ENCODE measurements at regions not wholly inside any gene's neighbourhood (a gene's known extent, or its start where the extent isn't known, plus 50 kb on each side); places are given as distances from the start of the nearest gene placed in this dataset.

DNA sequence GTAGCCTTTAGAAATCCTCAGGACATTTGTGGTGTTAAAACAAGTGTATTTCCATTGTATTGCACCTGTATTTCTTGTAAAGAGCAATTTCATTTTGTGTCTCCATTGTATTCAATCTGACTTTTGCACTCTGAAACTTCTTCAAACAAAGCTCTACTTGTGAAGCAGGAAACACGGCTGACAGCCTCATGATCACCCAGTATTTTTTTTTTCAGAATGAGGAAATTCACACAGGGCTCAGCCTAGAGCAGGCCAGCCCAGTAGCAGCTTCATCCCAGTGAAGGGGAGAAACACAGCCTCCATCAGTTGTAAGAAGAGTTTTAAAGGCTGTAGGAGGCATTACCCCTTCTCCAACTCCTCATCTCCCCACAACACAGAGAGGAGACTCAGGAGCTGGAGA lies 175.9 kb upstream of the KLHL29 start:
- TF ChIP-seq, protein P1, sequence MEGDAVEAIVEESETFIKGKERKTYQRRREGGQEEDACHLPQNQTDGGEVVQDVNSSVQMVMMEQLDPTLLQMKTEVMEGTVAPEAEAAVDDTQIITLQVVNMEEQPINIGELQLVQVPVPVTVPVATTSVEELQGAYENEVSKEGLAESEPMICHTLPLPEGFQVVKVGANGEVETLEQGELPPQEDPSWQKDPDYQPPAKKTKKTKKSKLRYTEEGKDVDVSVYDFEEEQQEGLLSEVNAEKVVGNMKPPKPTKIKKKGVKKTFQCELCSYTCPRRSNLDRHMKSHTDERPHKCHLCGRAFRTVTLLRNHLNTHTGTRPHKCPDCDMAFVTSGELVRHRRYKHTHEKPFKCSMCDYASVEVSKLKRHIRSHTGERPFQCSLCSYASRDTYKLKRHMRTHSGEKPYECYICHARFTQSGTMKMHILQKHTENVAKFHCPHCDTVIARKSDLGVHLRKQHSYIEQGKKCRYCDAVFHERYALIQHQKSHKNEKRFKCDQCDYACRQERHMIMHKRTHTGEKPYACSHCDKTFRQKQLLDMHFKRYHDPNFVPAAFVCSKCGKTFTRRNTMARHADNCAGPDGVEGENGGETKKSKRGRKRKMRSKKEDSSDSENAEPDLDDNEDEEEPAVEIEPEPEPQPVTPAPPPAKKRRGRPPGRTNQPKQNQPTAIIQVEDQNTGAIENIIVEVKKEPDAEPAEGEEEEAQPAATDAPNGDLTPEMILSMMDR (IDR thresholded peaks at IDR 0.05; ENCODE audit: low read depth, low read length) = no peak
- no peak for DNase-seq (ENCODE audit: extremely low read depth, low read depth)

DNA sequence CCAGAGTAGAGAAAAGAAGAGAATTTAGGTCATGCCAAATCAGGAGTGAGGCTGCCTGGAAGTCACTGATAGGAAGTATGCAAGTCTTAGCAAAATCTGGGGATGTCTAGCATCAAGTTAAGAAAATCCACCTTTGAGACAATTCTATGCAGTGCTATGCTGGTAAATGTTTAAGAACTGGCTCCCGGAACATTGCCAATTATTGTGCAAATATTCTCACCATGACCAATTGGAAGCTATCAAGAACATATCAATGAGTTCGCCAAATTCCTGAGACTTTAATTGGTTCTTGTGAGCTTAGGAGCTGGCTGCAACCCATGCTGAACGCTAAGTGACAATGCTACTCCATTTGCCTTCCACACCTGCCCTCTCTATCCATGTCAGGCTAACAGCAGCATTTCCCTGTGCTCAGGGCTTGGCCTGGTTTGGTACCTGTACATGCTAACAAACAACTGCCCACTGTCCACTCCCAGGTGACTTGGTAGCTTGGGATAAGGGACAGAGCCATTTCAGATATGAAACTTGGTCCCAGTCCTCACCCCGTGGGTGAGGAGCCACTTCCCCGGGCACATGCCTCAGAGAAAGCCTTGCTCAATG lies 172.9 kb upstream of the KLHL29 start:
- no peak for DNase-seq (ENCODE audit: extremely low read depth, low read depth)
- TF ChIP-seq, protein P1 (IDR thresholded peaks at IDR 0.05; ENCODE audit: low read depth, low read length) = no peak

DNA sequence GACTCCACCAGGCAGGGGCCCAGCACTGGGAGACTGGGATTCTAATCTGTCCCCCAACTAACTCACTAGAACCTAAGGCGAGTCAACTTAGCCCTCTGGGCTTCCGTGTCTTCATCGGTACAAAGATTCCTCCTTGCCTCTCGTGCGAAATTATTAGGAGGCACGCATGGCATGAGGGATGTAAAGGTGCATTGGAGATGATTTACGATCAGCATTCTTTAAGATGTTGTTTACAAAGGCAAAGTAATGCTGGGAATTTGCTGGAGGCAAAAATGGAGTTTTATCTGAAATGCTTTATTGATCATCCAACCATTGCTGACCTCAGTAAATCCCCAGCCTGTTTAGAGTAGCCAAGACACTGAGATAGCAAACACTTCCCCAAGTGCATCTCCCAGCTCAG lies 171.8 kb upstream of the KLHL29 start:
- TF ChIP-seq, protein P1 (IDR thresholded peaks at IDR 0.05; ENCODE audit: low read depth, low read length) = no peak
- DNase-seq (ENCODE audit: extremely low read depth, low read depth) = no peak

DNA sequence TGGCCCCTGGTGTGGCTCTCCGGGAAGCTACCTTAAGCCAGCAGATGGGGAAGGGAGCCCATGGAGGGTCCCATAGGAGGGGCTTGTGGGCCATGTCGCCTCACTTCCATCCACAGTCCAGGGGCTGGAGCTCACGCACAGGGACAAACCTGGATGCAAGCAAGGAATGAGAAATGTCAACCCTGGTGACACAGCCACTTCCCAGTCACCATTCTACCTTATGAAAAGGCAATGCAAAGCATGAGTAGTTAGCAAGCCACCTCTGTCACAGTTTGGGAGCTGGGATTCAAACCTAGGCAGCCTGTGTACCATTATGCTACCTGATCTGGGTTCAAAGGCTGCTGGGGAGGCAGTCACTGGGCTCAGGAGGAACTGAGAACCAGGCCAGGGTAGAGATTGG lies 170.0 kb upstream of the KLHL29 start:
- TF ChIP-seq, protein P1 (IDR thresholded peaks at IDR 0.05; ENCODE audit: low read depth, low read length) = no peak
- DNase-seq (ENCODE audit: extremely low read depth, low read depth) = no peak

DNA sequence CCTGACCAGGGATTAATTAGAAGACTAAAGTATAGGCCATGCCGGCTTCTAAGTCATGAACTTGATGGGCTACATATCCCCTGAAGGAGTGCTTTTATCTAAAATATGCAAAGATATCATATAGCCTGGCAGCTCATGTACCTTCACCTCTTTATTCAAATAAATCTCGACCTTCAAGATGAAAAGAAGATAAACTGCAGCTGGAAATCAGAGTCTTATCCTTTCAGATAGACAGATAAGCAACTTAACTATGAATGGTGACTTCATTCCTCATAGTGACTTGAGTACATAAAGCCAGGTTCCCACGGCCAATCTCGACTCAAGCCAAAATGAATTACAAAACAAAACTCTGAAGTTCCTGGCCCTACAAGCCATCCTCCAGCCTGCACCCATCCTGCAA lies 165.3 kb upstream of the KLHL29 start:
- no peak for DNase-seq (ENCODE audit: extremely low read depth, low read depth)
- TF ChIP-seq, protein P1 (IDR thresholded peaks at IDR 0.05; ENCODE audit: low read depth, low read length) = no peak

DNA sequence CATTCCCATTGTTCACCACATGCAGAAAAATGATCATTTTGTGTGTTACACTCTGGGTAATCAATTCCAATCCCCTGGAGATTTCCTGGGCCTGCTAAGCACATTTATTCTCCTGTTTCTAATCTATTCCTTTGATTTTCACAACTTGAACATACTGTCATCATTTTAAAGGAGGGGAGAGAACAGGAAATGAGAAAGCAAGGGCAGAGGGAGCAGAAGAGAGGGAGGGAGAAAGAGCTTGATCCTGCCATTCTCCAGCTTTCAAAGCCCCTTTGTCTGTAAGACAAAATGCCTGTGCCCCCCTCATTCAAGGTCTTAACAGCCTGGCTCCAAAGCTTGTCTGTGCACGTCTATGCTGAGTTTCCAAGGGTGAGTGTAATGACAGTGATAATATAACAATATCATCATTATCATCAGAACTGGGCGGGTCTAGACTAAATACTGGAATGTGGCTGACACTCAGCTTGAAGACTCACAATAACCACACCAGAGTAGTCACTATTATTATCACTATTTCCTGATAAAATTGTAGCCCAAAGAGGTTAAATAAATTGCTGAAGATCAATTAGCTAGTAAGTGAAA lies 164.4 kb upstream of the KLHL29 start:
- no peak for DNase-seq (ENCODE audit: extremely low read depth, low read depth)
- TF ChIP-seq, protein P1 (IDR thresholded peaks at IDR 0.05; ENCODE audit: low read depth, low read length) = no peak

DNA sequence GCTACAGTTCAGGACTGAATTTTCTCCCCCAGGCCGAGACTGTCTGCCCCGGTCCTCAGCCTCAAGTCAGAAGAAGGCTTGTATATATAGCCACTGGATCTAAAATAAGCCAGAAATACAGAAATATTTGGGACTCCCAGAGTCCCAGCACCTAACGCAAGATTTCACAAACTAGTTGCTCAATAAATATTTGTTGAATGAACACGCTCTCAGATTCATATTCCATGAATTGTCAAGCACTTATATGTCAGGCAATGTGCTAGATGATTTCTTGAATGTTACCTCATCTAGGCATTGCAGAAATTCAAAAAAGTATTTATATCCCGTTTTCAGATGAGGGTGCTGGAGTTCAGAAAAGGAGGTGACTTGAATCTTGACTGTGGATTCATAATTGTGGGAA lies 163.7 kb upstream of the KLHL29 start:
- DNase-seq (ENCODE audit: extremely low read depth, low read depth) = no peak
- TF ChIP-seq, protein P1 (IDR thresholded peaks at IDR 0.05; ENCODE audit: low read depth, low read length) = no peak
